ENCODE measurements at regions not wholly inside any gene's neighbourhood (a gene's known extent, or its start where the extent isn't known, plus 50 kb on each side); places are given as distances from the start of the nearest gene placed in this dataset.
"Not testable (repeated sequence)": the region's sequence is repeated elsewhere in the genome, so short reads cannot be mapped to it uniquely, and the experiment has no call there.

- not testable (repeated sequence) for H3K4me3 ChIP-seq (ENCODE audit: low read depth, low read length); DNase-seq; H3K27ac ChIP-seq; H3K9me3 ChIP-seq (ENCODE audit: severe bottlenecking); H3K36me3 ChIP-seq; H3K27me3 ChIP-seq (ENCODE audit: insufficient read depth, low read depth, severe bottlenecking)
Measured at GRCh38 chr3:143175940-143176894, 56.6 kb downstream of the CHST2 start.

DNA sequence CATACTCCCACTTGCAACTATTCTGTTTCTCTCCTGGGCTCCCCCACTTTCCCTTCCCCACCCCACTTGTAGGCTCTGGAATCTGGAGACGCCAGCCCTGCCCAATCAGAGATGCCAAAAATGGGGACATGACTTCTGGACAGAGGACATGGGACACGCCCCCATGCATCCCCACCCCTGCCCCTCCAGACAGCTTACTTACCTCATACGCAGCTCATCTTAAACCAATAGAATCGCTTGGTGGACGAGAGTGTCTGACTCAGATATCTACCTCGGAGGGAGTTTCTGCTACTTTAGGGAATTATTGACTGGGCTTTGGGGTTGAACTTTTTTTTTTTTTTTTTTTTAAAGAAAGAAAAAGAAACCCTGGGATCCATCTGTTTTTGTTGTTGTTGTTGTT lies 58.4 kb downstream of the CHST2 start:
- not testable (repeated sequence) for H3K27ac ChIP-seq; H3K4me3 ChIP-seq (ENCODE audit: low read depth, low read length); H3K9me3 ChIP-seq (ENCODE audit: severe bottlenecking); H3K27me3 ChIP-seq (ENCODE audit: insufficient read depth, low read depth, severe bottlenecking); DNase-seq; H3K36me3 ChIP-seq

DNA sequence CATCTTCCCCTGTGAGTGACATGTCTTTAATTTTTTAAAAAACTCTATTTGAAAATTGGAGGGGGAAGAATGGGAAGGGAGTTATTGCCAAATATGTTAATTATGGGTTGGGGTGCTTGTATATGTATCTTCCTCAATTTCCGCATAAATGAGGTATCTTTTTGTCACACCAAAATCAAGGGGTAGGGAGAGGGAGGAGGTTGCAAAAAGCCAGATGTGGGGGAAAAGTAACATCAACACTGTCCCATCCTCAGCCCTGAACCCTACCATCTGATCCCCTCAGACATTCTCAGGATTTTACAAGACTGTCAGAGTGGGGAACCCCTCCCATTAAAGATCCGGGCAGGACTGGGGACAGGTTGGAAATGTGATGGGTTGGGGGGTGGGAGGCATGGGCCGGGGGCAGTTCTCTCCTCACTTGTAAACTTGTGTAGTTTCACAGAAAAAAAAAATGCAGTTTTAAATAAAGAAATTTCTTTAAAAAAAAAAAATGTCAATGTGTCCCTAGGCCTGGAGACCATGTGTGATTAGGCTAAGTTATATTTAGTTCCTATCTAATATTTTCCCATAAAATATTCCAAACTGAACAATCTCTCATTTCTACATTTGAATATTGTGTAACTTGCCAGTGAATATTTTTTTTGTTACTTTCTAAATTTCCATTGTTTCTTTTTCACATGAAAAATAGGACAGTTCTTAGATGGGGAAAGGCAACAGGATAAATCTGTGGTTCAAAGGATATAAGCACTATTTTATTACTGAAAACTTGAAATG lies 59.4 kb downstream of the CHST2 start:
- H3K9me3 ChIP-seq (ENCODE audit: severe bottlenecking); H3K27ac ChIP-seq; H3K4me3 ChIP-seq (ENCODE audit: low read depth, low read length); H3K27me3 ChIP-seq (ENCODE audit: insufficient read depth, low read depth, severe bottlenecking); H3K36me3 ChIP-seq; DNase-seq: not testable (repeated sequence)

DNA sequence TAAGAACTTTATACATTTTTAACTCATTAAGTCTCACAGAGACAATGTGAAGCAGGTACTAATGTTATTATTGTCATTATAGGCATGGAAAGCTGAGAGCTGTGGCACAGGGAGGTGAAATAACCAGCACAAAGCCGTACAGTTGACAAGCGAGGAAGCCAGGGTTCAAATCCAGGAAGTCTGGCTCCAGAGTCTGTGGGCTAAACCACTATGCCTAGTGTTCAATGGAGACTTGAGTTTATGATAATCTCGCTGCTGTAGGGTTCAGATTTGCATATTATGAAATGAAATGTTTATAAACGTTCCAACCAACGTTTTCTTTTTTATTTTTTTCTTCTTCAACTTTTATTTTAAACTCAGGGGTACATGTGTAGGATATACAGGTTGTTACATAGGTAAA lies 60.0 kb downstream of the CHST2 start:
- H3K9me3 ChIP-seq (ENCODE audit: severe bottlenecking): no peaks in the 10 kb centered on the region
- H3K27me3 ChIP-seq (ENCODE audit: insufficient read depth, low read depth, severe bottlenecking): peaks cover 5% of the 10 kb centered on the region
- no peaks in the 10 kb centered on the region for H3K36me3 ChIP-seq
- no peak for TF ChIP-seq CTCF (IDR thresholded peaks at IDR 0.05; ENCODE audit: low read depth, low read length)
- no peak overlapping the region for H3K4me3 ChIP-seq (ENCODE audit: low read depth, low read length)
- H3K27ac ChIP-seq: no peak overlapping the region
- no peak for DNase-seq

DNA sequence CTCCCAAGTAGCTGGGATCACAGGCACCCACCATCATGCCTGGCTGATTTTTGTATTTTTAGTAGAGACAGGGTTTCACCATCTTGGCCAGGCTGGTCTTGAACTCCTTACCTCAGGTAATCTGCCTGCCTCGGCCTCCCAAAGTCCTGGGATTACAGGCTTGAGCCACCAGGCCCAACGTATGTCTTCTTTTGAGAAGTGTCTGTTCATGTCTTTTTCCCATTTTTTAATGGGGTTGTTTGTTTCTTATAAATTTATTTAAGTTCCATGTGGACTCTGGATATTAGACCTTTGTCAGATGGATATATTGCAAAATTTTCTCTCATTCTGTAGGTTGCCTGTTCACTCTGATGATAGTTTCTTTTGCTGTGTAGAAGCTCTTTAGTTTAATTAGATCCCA lies 61.3 kb downstream of the CHST2 start:
- not testable (repeated sequence) for H3K9me3 ChIP-seq (ENCODE audit: severe bottlenecking); H3K36me3 ChIP-seq; DNase-seq; H3K27me3 ChIP-seq (ENCODE audit: insufficient read depth, low read depth, severe bottlenecking); H3K27ac ChIP-seq; H3K4me3 ChIP-seq (ENCODE audit: low read depth, low read length)

DNA sequence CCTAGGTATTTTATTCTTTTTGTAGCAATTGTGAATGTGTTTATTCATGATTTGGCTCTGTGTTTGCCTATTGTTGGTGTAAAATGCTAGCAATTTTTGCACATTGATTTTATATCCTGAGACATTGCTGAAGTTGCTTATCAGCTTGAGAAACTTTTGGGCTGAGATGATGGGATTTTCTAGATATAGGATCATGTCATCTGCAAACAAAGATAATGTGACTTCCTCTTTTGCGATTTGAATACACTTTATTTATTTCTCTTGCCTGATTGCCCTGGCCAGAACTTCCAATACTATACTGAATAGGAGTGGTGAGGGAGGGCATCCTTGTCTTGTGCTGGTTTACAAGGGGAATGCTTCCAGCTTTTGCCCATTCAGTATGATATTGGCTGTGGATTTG lies 62.4 kb downstream of the CHST2 start:
- not testable (repeated sequence) for H3K27ac ChIP-seq; H3K9me3 ChIP-seq (ENCODE audit: severe bottlenecking); DNase-seq; H3K4me3 ChIP-seq (ENCODE audit: low read depth, low read length); H3K36me3 ChIP-seq; H3K27me3 ChIP-seq (ENCODE audit: insufficient read depth, low read depth, severe bottlenecking)

DNA sequence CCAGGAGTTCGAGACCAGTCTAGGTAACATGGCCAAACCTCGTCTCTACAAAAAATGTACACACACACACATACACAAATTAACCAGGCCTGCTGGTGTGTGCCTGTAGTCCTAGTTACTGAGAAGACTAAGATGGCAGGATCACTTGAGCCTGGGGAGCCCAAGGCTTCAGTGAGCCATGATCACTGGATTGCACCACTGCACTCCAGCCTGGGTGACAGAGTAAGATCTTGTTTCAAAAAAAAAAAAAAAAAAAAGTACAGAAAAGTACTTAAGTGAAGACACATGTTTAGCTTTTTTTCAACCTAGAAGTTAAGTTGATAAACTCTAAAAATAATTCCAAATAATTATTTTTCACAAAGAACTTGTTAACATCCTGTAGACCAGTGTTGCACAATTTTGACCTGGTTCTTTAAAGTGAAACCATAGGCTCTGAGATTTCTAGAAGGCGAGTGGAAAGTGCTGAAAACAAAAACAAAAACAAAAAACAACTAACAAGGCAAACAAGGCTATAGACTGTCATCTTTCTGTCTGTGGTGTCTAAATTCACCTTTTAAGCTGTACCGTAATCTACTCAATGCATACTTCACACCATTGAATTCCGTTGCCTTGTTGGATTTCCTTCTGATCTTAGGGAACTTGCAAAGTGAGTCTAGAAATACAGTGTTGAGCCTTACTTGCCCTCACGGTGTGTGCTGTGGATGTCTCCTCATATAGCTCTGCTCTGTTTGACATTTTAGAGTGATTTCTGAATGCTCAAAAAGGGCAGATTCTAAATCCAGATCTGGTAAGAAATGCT lies 63.5 kb downstream of the CHST2 start:
- DNase-seq: no peak
- no peak overlapping the region for H3K27ac ChIP-seq
- H3K4me3 ChIP-seq (ENCODE audit: low read depth, low read length): no peak overlapping the region
- H3K27me3 ChIP-seq (ENCODE audit: insufficient read depth, low read depth, severe bottlenecking): peaks cover 10% of the 10 kb centered on the region
- TF ChIP-seq CTCF (IDR thresholded peaks at IDR 0.05; ENCODE audit: low read depth, low read length): no peak
- H3K9me3 ChIP-seq (ENCODE audit: severe bottlenecking): no peaks in the 10 kb centered on the region
- H3K36me3 ChIP-seq: no peaks in the 10 kb centered on the region

DNA sequence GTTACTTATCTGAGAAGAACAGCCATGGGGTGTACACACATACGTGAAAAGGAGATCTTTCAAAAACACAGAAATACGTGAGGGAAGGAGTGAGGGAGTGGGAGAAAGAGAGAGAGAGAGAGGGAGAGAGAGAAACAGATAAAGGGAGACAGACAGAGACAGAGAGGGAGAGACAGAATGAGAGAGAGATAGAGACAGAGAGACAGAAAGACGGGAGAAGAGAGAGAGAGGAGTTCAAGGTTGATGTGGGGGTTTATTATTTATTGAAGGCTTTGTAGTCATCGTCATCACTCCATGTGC lies 64.0 kb downstream of the CHST2 start:
- no peak overlapping the region for H3K27ac ChIP-seq
- H3K27me3 ChIP-seq (ENCODE audit: insufficient read depth, low read depth, severe bottlenecking): peaks cover 10% of the 10 kb centered on the region
- no peak for DNase-seq
- H3K9me3 ChIP-seq (ENCODE audit: severe bottlenecking): no peaks in the 10 kb centered on the region
- no peaks in the 10 kb centered on the region for H3K36me3 ChIP-seq
- H3K4me3 ChIP-seq (ENCODE audit: low read depth, low read length): no peak overlapping the region
- TF ChIP-seq CTCF (IDR thresholded peaks at IDR 0.05; ENCODE audit: low read depth, low read length): no peak
